ENCODE measurements at regions not wholly inside any gene's neighbourhood (a gene's known extent, or its start where the extent isn't known, plus 50 kb on each side); places are given as distances from the start of the nearest gene placed in this dataset.

GRCh38 chr4:22900876-22901275, 208.1 kb downstream of the GBA3 start:
- Mint-ChIP-seq H3K4me1 (ENCODE audit: low read depth) (no peaks in the 10 kb centered on the region), H3K27ac (no peak overlapping the region), H3K27me3 (no peaks in the 10 kb centered on the region), H3K4me3 (no peak overlapping the region), H3K36me3 (ENCODE audit: low read depth) (no peaks in the 10 kb centered on the region), H3K9me3 (no peaks in the 10 kb centered on the region)
- intact Hi-C loops (cut with micrococcal nuclease) = no loop called here

GRCh38 chr4:22897520-22898108, 204.9 kb downstream of the GBA3 start:
- Mint-ChIP-seq H3K27ac (no peak overlapping the region), H3K27me3 (no peaks in the 10 kb centered on the region), H3K4me1 (ENCODE audit: low read depth) (no peaks in the 10 kb centered on the region), H3K4me3 (no peak overlapping the region), H3K9me3 (no peaks in the 10 kb centered on the region), H3K36me3 (ENCODE audit: low read depth) (no peaks in the 10 kb centered on the region)
- intact Hi-C loops (cut with micrococcal nuclease) = no loop called here

GRCh38 chr4:22895482-22895881, 202.7 kb downstream of the GBA3 start:
- H3K36me3 Mint-ChIP-seq (ENCODE audit: low read depth) = no peaks in the 10 kb centered on the region
- H3K4me1 Mint-ChIP-seq (ENCODE audit: low read depth) = no peaks in the 10 kb centered on the region
- intact Hi-C loops (cut with micrococcal nuclease) = no loop called here
- H3K27me3 Mint-ChIP-seq = no peaks in the 10 kb centered on the region
- H3K27ac Mint-ChIP-seq = no peak overlapping the region
- no peaks in the 10 kb centered on the region for H3K9me3 Mint-ChIP-seq
- H3K4me3 Mint-ChIP-seq = no peak overlapping the region

GRCh38 chr4:22884157-22884556, 191.4 kb downstream of the GBA3 start:
- intact Hi-C loops (cut with micrococcal nuclease) = no loop called here
- no peaks in the 10 kb centered on the region for H3K36me3 Mint-ChIP-seq (ENCODE audit: low read depth)
- no peaks in the 10 kb centered on the region for H3K27me3 Mint-ChIP-seq
- H3K4me3 Mint-ChIP-seq = no peak overlapping the region
- H3K27ac Mint-ChIP-seq = no peak overlapping the region
- no peaks in the 10 kb centered on the region for H3K4me1 Mint-ChIP-seq (ENCODE audit: low read depth)
- H3K9me3 Mint-ChIP-seq = no peaks in the 10 kb centered on the region

- intact Hi-C loops (cut with micrococcal nuclease) = no loop called here
- Mint-ChIP-seq H3K27ac (no peak overlapping the region), H3K4me1 (ENCODE audit: low read depth) (no peaks in the 10 kb centered on the region), H3K4me3 (no peak overlapping the region), H3K27me3 (no peaks in the 10 kb centered on the region), H3K9me3 (no peaks in the 10 kb centered on the region), H3K36me3 (ENCODE audit: low read depth) (no peaks in the 10 kb centered on the region)
Measured at GRCh38 chr4:22881411-22881810, 188.7 kb downstream of the GBA3 start.

- intact Hi-C loops (cut with micrococcal nuclease) = no loop called here
- H3K27me3 Mint-ChIP-seq = no peaks in the 10 kb centered on the region
- no peaks in the 10 kb centered on the region for H3K36me3 Mint-ChIP-seq (ENCODE audit: low read depth)
- no peaks in the 10 kb centered on the region for H3K4me1 Mint-ChIP-seq (ENCODE audit: low read depth)
- H3K9me3 Mint-ChIP-seq = no peaks in the 10 kb centered on the region
- H3K27ac Mint-ChIP-seq = no peak overlapping the region
- no peak overlapping the region for H3K4me3 Mint-ChIP-seq
Measured at GRCh38 chr4:22877486-22878052, 184.8 kb downstream of the GBA3 start.

- Mint-ChIP-seq H3K4me3 (no peak overlapping the region), H3K4me1 (ENCODE audit: low read depth) (no peaks in the 10 kb centered on the region), H3K27me3 (no peaks in the 10 kb centered on the region), H3K36me3 (ENCODE audit: low read depth) (no peaks in the 10 kb centered on the region), H3K27ac (no peak overlapping the region), H3K9me3 (no peaks in the 10 kb centered on the region)
- intact Hi-C loops (cut with micrococcal nuclease) = no loop called here
Measured at GRCh38 chr4:22876270-22876669, 183.5 kb downstream of the GBA3 start.

GRCh38 chr4:22875587-22876257, 183.0 kb downstream of the GBA3 start:
- H3K27ac Mint-ChIP-seq = no peak overlapping the region
- no peaks in the 10 kb centered on the region for H3K4me1 Mint-ChIP-seq (ENCODE audit: low read depth)
- H3K9me3 Mint-ChIP-seq = no peaks in the 10 kb centered on the region
- H3K36me3 Mint-ChIP-seq (ENCODE audit: low read depth) = no peaks in the 10 kb centered on the region
- no peak overlapping the region for H3K4me3 Mint-ChIP-seq
- H3K27me3 Mint-ChIP-seq = no peaks in the 10 kb centered on the region
- intact Hi-C loops (cut with micrococcal nuclease) = no loop called here

- no peaks in the 10 kb centered on the region for H3K9me3 Mint-ChIP-seq
- intact Hi-C loops (cut with micrococcal nuclease) = no loop called here
- H3K4me1 Mint-ChIP-seq (ENCODE audit: low read depth) = no peaks in the 10 kb centered on the region
- H3K4me3 Mint-ChIP-seq = no peak overlapping the region
- no peaks in the 10 kb centered on the region for H3K36me3 Mint-ChIP-seq (ENCODE audit: low read depth)
- no peaks in the 10 kb centered on the region for H3K27me3 Mint-ChIP-seq
- H3K27ac Mint-ChIP-seq = no peak overlapping the region
Measured at GRCh38 chr4:22874334-22874912, 181.7 kb downstream of the GBA3 start.

GRCh38 chr4:22873899-22874298, 181.2 kb downstream of the GBA3 start:
- no peak overlapping the region for H3K4me3 Mint-ChIP-seq
- H3K27ac Mint-ChIP-seq = no peak overlapping the region
- intact Hi-C loops (cut with micrococcal nuclease) = no loop called here
- no peaks in the 10 kb centered on the region for H3K36me3 Mint-ChIP-seq (ENCODE audit: low read depth)
- H3K27me3 Mint-ChIP-seq = no peaks in the 10 kb centered on the region
- no peaks in the 10 kb centered on the region for H3K4me1 Mint-ChIP-seq (ENCODE audit: low read depth)
- H3K9me3 Mint-ChIP-seq = no peaks in the 10 kb centered on the region

GRCh38 chr4:22870847-22871449, 178.2 kb downstream of the GBA3 start:
- no peaks in the 10 kb centered on the region for H3K27me3 Mint-ChIP-seq
- intact Hi-C loops (cut with micrococcal nuclease) = no loop called here
- H3K4me3 Mint-ChIP-seq = no peak overlapping the region
- H3K36me3 Mint-ChIP-seq (ENCODE audit: low read depth) = no peaks in the 10 kb centered on the region
- no peaks in the 10 kb centered on the region for H3K4me1 Mint-ChIP-seq (ENCODE audit: low read depth)
- no peaks in the 10 kb centered on the region for H3K9me3 Mint-ChIP-seq
- H3K27ac Mint-ChIP-seq = no peak overlapping the region

GRCh38 chr4:22869235-22869634, 176.5 kb downstream of the GBA3 start:
- intact Hi-C loops (cut with micrococcal nuclease) = no loop called here
- no peak overlapping the region for H3K27ac Mint-ChIP-seq

More at GRCh38 chr4:22869235-22869634, 176.5 kb downstream of the GBA3 start:
- no peaks in the 10 kb centered on the region for H3K27me3 Mint-ChIP-seq
- H3K36me3 Mint-ChIP-seq (ENCODE audit: low read depth) = no peaks in the 10 kb centered on the region
- H3K4me3 Mint-ChIP-seq = no peak overlapping the region
- no peaks in the 10 kb centered on the region for H3K9me3 Mint-ChIP-seq
- H3K4me1 Mint-ChIP-seq (ENCODE audit: low read depth) = no peaks in the 10 kb centered on the region
